K562 (cell line): ENCODE measurements at regions not wholly inside any gene's neighbourhood (a gene's known extent, or its start where the extent isn't known, plus 50 kb on each side); places are given as distances from the start of the nearest gene placed in this dataset.

Experiments
- ATAC-seq: fragments of 200-7000 bp; cut with Tn5 transposase; 3 replicates; pipeline ENCODE4 v1.9.1; 2020; ENCODE audit warnings: moderate library complexity
- BruUV-seq: library from RNA; stranded (reverse); fragments of 400-500 nt; replicated peaks from 2 replicates; lab custom pipeline; 2021; lab: Mats Ljungman, UMichigan
- CTCF ChIA-PET: fragments of 300-600 bp; formaldehyde crosslinking; extraction: SDS; loops from one replicate; lab custom pipeline; 2021; ENCODE audit warnings: low intra/inter-chr PET ratio; lab: Yijun Ruan, JAX
- POLR2A ChIA-PET: fragments of 300-600, 350-650 bp; sonication (Branson Sonifier 250); formaldehyde crosslinking; extraction: SDS; loops from one replicate; lab custom pipeline; 2021; ENCODE audit warnings: antibody characterized with exemption, inconsistent platforms; lab: Yijun Ruan, JAX
- DNase-seq, 4 experiments: peaks; one replicate each; pipeline versions ENCODE4 v3.0.0 to v3.0.0-alpha.2; 2011 to 2018; ENCODE audit warnings: low spot score in 3 of 4, mixed read lengths in 3 of 4; ENCODE audit errors: extremely low read depth in 1 of 4
- FAIRE-seq: peaks from 2 replicates; lab custom pipeline; 2011; peaks lifted over from hg19 to GRCh38; lab: Jason Lieb, UNC
- H2AFZ ChIP-seq: 2 replicates; pipeline ENCODE4 v1.6.0; 2011; ENCODE audit warnings: low read depth, low read length, control low read depth, inconsistent platforms
- H3K27ac ChIP-seq: fragments of 200-600 bp; 3 replicates; pipeline ENCODE4 v1.8.0; 2011; ENCODE audit warnings: low read depth, mild to moderate bottlenecking, control low read depth, inconsistent platforms, low read length, moderate library complexity, mixed read lengths; ENCODE audit errors: extremely low read depth
- H3K27me3 ChIP-seq, 2 experiments: fragments of 300-600 bp in 1 of 2; 2 replicates in 1 of 2; 3 replicates in 1 of 2; pipeline versions ENCODE4 v1.6.0 to v1.8.0; 2011; ENCODE audit warnings: inconsistent platforms in 2 of 2, low read length in 2 of 2, mild to moderate bottlenecking in 1 of 2, mixed read lengths in 1 of 2, moderate library complexity in 1 of 2; ENCODE audit not compliant: control insufficient read depth in 2 of 2, insufficient read depth in 2 of 2
- H3K36me3 ChIP-seq: fragments of 300-600 bp; 3 replicates; pipeline ENCODE4 v1.8.0; 2011; ENCODE audit warnings: mild to moderate bottlenecking, low read length, inconsistent platforms; ENCODE audit not compliant: control insufficient read depth, insufficient read depth
- H3K4me1 ChIP-seq, 2 experiments: fragments of 200-600 bp in 1 of 2; replicated peaks in 1 of 2; 2 replicates in 1 of 2; 3 replicates in 1 of 2; pipeline versions ENCODE4 v1.5.1 to v1.8.0; 2011; ENCODE audit warnings: inconsistent platforms in 2 of 2, low read length in 2 of 2, mild to moderate bottlenecking in 1 of 2, mixed read lengths in 1 of 2, moderate library complexity in 1 of 2; ENCODE audit not compliant: control insufficient read depth in 2 of 2, insufficient read depth in 2 of 2
- H3K4me2 ChIP-seq: 2 replicates; pipeline ENCODE4 v1.6.1; 2011; ENCODE audit warnings: low read length, control low read depth, inconsistent platforms, mixed read lengths; ENCODE audit not compliant: insufficient read depth
- H3K4me3 ChIP-seq: fragments of 200-600 bp; sonication (generic), shearing (Covaris generic); 2 replicates; pipeline ENCODE4 v1.5.1; 2016; ENCODE audit warnings: control low read depth, inconsistent platforms
- H3K79me2 ChIP-seq: fragments of 200-600 bp; 3 replicates; pipeline ENCODE4 v1.8.0; 2011; ENCODE audit warnings: low read length, inconsistent platforms; ENCODE audit not compliant: control insufficient read depth, insufficient read depth
- H3K9ac ChIP-seq, 2 experiments: 2 replicates each; pipeline versions ENCODE4 v1.6.0 to v1.6.1; 2011; ENCODE audit warnings: low read depth in 2 of 2, low read length in 2 of 2, control low read depth in 1 of 2, inconsistent platforms in 1 of 2, mild to moderate bottlenecking in 1 of 2, mixed read lengths in 1 of 2; ENCODE audit not compliant: insufficient read depth in 1 of 2
- H3K9me1 ChIP-seq: one replicate; pipeline ENCODE4 v1.6.0; 2011; ENCODE audit warnings: inconsistent platforms, mild to moderate bottlenecking, low read length, moderate library complexity; ENCODE audit not compliant: control insufficient read depth, insufficient read depth
- H3K9me3 ChIP-seq: replicated peaks from 2 replicates; pipeline ENCODE4 v1.5.1; 2011; ENCODE audit warnings: low read depth, low read length, inconsistent platforms; ENCODE audit not compliant: control insufficient read depth, insufficient read depth
- H4K20me1 ChIP-seq: replicated peaks from 2 replicates; pipeline ENCODE4 v1.6.1; 2011; ENCODE audit warnings: low read length, inconsistent platforms, mixed read lengths; ENCODE audit not compliant: control insufficient read depth, insufficient read depth
- ARNT ChIP-seq, 2 experiments: fragments of 450-650 bp; IDR thresholded peaks; 2 replicates each; pipeline ENCODE4 v1.6.1; 2016; ENCODE audit warnings: mild to moderate bottlenecking in 1 of 2
- DIDO1 ChIP-seq: fragments of 450-650 bp; IDR thresholded peaks from 2 replicates; pipeline ENCODE4 v1.6.1; 2016; ENCODE audit warnings: low read depth, missing biosample characterization, missing genetic modification characterization
- DNMT1 ChIP-seq: fragments of 450-650 bp; IDR thresholded peaks from 2 replicates; pipeline ENCODE4 v1.6.1; 2016; ENCODE audit warnings: antibody characterized with exemption, mild to moderate bottlenecking
- GTF2F1 ChIP-seq: IDR thresholded peaks from 2 replicates; pipeline ENCODE4 v1.6.1; 2011; ENCODE audit warnings: low read depth, low read length, improper control_type of control experiment
- IRF2 ChIP-seq: sonication (generic); formaldehyde crosslinking; IDR thresholded peaks from 2 replicates; pipeline ENCODE4 v1.8.1; 2022; ENCODE audit warnings: mild to moderate bottlenecking, missing genetic modification reagents
- MBD2 ChIP-seq: sonication (generic); IDR thresholded peaks from 2 replicates; pipeline ENCODE4 v1.6.1; 2016; ENCODE audit warnings: low read depth, borderline replicate concordance
- MYBL2 ChIP-seq, 2 experiments: fragments of 450-650 bp in 1 of 2; sonication (generic) in 1 of 2; formaldehyde crosslinking in 1 of 2; IDR thresholded peaks; 2 replicates each; pipeline versions ENCODE4 v1.6.1 to v1.8.1; 2017 to 2022; ENCODE audit warnings: borderline replicate concordance in 1 of 2, inconsistent platforms in 1 of 2, low read depth in 1 of 2, mild to moderate bottlenecking in 1 of 2, missing genetic modification reagents in 1 of 2, moderate library complexity in 1 of 2
- POLR2AphosphoS2 ChIP-seq: IDR thresholded peaks from 2 replicates; pipeline ENCODE4 v1.6.1; 2012; ENCODE audit warnings: low read length, improper control_type of control experiment
- RBM39 ChIP-seq: fragments of 200-400 bp; formaldehyde crosslinking; optimal IDR thresholded peaks from 2 replicates; pipeline ENCODE3; 2018; ENCODE audit warnings: low read depth, low read length
- WHSC1 ChIP-seq: IDR thresholded peaks from one replicate; pipeline ENCODE4 v1.6.1; 2012; ENCODE audit warnings: low read length, control low read depth, inconsistent platforms
- WGBS: fragments of 100-300 bp; shearing (Covaris generic); methylation state at CpG from one replicate; pipeline ENCODE4 v1.1.6; 2016; ENCODE audit warnings: low coverage, mixed read lengths; ENCODE audit not compliant: insufficient coverage; ENCODE audit errors: missing lambda C conversion rate; 5-methylcytosine and 5-hydroxymethylcytosine counted together
- in situ Hi-C: fragments of 300-500 bp; cut with MboI; formaldehyde crosslinking; loops from 4 replicates; pipeline ENCODE4 v1.15.0; 2018; ENCODE audit warnings: inconsistent platforms, mixed read lengths
- intact Hi-C: fragments of 100-400 bp; cut with micrococcal nuclease; formaldehyde crosslinking; loops from 2 replicates; pipeline ENCODE4 v1.14.2; 2022
- TF ChIP-seq, protein P1 (sequence below): fragments of 250-450 bp; sonication (Bioruptor Pico); IDR thresholded peaks from 2 replicates; pipeline ENCODE4 v1.5.0; 2020; ENCODE audit warnings: mild to moderate bottlenecking, borderline replicate concordance
- TF ChIP-seq, protein P2 (sequence below): fragments of 450-650 bp; IDR thresholded peaks from 2 replicates; pipeline ENCODE4 v1.6.1; 2016; ENCODE audit warnings: borderline replicate concordance
- TF ChIP-seq, protein P3 (sequence below): fragments of 250-450 bp; sonication (Bioruptor Pico); IDR thresholded peaks from 2 replicates; pipeline ENCODE4 v1.4.0; 2020

DNA sequence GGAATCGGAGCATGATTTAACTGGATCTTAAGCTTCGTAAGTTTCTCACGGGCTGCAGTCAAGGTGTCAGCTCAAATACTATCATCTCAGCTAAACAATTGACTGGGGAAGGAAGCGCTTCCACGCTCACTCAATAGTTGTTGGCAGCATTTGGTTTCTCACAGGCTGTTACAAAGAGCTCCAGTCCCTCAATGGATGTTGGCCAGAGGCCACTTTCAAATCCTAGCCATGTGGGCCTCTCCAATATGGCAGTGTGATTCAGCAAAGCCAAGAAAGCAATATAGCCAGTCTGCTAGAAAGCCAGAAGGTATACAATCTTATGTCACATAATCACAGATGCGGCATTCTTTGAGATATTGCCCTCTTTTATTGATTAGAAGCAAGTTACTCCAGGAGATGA, 98.3 kb upstream of the PHACTR1 start:
- H3K4me2 ChIP-seq, result no peak overlapping the region
- no peak overlapping the region for H3K4me3 ChIP-seq
- no peak for FAIRE-seq
- BruUV-seq, result no TSS peak
- H3K27ac ChIP-seq, result no peak overlapping the region
- no peaks in the 10 kb centered on the region for H4K20me1 ChIP-seq
- H3K27me3 ChIP-seq, result peaks cover 4% of the 10 kb centered on the region in 2 experiments; a peak in 3 of 5 replicates
- WGBS, result 2% methylated on average over 6 of the region's 6 CpGs
- no peaks in the 10 kb centered on the region for H3K79me2 ChIP-seq
- no peak for ATAC-seq
- ChIA-PET POLR2A (no interaction called here), CTCF (no interaction called here)
- H3K9ac ChIP-seq, result no peak overlapping the region
- no peaks in the 10 kb centered on the region for H3K9me1 ChIP-seq
- no peak for TF ChIP-seq DNMT1
- no peak for TF ChIP-seq DIDO1 (tag)
- no peak for TF ChIP-seq MBD2
- TF ChIP-seq WHSC1, result no peak
- TF ChIP-seq, protein P1, sequence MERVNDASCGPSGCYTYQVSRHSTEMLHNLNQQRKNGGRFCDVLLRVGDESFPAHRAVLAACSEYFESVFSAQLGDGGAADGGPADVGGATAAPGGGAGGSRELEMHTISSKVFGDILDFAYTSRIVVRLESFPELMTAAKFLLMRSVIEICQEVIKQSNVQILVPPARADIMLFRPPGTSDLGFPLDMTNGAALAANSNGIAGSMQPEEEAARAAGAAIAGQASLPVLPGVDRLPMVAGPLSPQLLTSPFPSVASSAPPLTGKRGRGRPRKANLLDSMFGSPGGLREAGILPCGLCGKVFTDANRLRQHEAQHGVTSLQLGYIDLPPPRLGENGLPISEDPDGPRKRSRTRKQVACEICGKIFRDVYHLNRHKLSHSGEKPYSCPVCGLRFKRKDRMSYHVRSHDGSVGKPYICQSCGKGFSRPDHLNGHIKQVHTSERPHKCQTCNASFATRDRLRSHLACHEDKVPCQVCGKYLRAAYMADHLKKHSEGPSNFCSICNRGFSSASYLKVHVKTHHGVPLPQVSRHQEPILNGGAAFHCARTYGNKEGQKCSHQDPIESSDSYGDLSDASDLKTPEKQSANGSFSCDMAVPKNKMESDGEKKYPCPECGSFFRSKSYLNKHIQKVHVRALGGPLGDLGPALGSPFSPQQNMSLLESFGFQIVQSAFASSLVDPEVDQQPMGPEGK, result no peak
- TF ChIP-seq, protein P2, sequence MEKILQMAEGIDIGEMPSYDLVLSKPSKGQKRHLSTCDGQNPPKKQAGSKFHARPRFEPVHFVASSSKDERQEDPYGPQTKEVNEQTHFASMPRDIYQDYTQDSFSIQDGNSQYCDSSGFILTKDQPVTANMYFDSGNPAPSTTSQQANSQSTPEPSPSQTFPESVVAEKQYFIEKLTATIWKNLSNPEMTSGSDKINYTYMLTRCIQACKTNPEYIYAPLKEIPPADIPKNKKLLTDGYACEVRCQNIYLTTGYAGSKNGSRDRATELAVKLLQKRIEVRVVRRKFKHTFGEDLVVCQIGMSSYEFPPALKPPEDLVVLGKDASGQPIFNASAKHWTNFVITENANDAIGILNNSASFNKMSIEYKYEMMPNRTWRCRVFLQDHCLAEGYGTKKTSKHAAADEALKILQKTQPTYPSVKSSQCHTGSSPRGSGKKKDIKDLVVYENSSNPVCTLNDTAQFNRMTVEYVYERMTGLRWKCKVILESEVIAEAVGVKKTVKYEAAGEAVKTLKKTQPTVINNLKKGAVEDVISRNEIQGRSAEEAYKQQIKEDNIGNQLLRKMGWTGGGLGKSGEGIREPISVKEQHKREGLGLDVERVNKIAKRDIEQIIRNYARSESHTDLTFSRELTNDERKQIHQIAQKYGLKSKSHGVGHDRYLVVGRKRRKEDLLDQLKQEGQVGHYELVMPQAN, result no peak
- TF ChIP-seq ARNT (IDR thresholded peaks at IDR 0.05), result no peak
- no peak for TF ChIP-seq GTF2F1
- TF ChIP-seq MYBL2 (IDR thresholded peaks at IDR 0.05; ENCODE audit: low read depth), result no peak
- no peak for TF ChIP-seq MYBL2 (CRISPR knock-in tag; IDR thresholded peaks at IDR 0.05; ENCODE audit: borderline replicate concordance)
- no peak for TF ChIP-seq POLR2AphosphoS2
- TF ChIP-seq, protein P3, sequence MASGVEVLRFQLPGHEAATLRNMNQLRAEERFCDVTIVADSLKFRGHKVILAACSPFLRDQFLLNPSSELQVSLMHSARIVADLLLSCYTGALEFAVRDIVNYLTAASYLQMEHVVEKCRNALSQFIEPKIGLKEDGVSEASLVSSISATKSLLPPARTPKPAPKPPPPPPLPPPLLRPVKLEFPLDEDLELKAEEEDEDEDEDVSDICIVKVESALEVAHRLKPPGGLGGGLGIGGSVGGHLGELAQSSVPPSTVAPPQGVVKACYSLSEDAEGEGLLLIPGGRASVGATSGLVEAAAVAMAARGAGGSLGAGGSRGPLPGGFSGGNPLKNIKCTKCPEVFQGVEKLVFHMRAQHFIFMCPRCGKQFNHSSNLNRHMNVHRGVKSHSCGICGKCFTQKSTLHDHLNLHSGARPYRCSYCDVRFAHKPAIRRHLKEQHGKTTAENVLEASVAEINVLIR, result no peak
- TF ChIP-seq IRF2 (CRISPR knock-in tag), result no peak
- TF ChIP-seq RBM39, result no peak
- no peaks in the 10 kb centered on the region for H3K36me3 ChIP-seq
- no peaks in the 10 kb centered on the region for H3K9me3 ChIP-seq
- H2AFZ ChIP-seq, result no peak overlapping the region
- intact Hi-C loops, result no loop called here
- in situ Hi-C loops, result no loop called here
- no peak for DNase-seq
- H3K4me1 ChIP-seq, result no peaks in the 10 kb centered on the region
